SK-N-SH treated with all-trans-retinoic acid at 6 μM for 48 hours (cell line): ENCODE measurements at regions not wholly inside any gene's neighbourhood (a gene's known extent, or its start where the extent isn't known, plus 50 kb on each side); places are given as distances from the start of the nearest gene placed in this dataset.

ENCODE experiments used
- ARNTL ChIP-seq: fragments of 450-650 bp; formaldehyde crosslinking; IDR thresholded peaks from 2 replicates; pipeline ENCODE4 v1.5.0; 2020; ENCODE audit warnings: low read depth, mild to moderate bottlenecking, moderate library complexity, borderline replicate concordance
- BACH2 ChIP-seq: fragments of 250-450 bp; sonication (Bioruptor Pico); IDR thresholded peaks from 2 replicates; pipeline ENCODE4 v1.9.0; 2021; ENCODE audit warnings: mild to moderate bottlenecking, borderline replicate concordance
- OSR1 ChIP-seq: fragments of 250-450 bp; sonication (Bioruptor Pico); IDR thresholded peaks from 2 replicates; pipeline ENCODE4 v1.8.0; 2022; ENCODE audit warnings: moderate library complexity, mild to moderate bottlenecking, inconsistent platforms
- PPARA ChIP-seq: fragments of 250-450 bp; sonication (Bioruptor Pico); IDR thresholded peaks from 2 replicates; pipeline ENCODE4 v1.5.0; 2020; ENCODE audit warnings: mild to moderate bottlenecking, borderline replicate concordance
- RARB ChIP-seq: fragments of 250-450 bp; sonication (Bioruptor Pico); IDR thresholded peaks from 2 replicates; pipeline ENCODE4 v1.8.0; 2021; ENCODE audit warnings: mild to moderate bottlenecking, moderate library complexity
- SNAI2 ChIP-seq: fragments of 250-450 bp; sonication (Bioruptor Pico); IDR thresholded peaks from 2 replicates; pipeline ENCODE4 v1.5.0; 2020; ENCODE audit warnings: mild to moderate bottlenecking, moderate library complexity
- TCF4 ChIP-seq: fragments of 250-450 bp; sonication (Bioruptor Pico); IDR thresholded peaks from 2 replicates; pipeline ENCODE4 v1.8.0; 2021; ENCODE audit warnings: mild to moderate bottlenecking, moderate library complexity, borderline replicate concordance
- ZNF565 ChIP-seq: fragments of 450-650 bp; formaldehyde crosslinking; conservative IDR thresholded peaks from 2 replicates; pipeline ENCODE4 v1.5.0; 2020; ENCODE audit warnings: low read depth, mild to moderate bottlenecking, moderate library complexity
- ZNF8 ChIP-seq: fragments of 450-650 bp; formaldehyde crosslinking; IDR thresholded peaks from 2 replicates; pipeline ENCODE4 v1.5.0; 2020; ENCODE audit warnings: mild to moderate bottlenecking, moderate library complexity
- TF ChIP-seq, protein P1 (sequence below): fragments of 250-450 bp; sonication (Bioruptor Pico); IDR thresholded peaks from 2 replicates; pipeline ENCODE4 v1.5.0; 2020; ENCODE audit warnings: mild to moderate bottlenecking, moderate library complexity
- TF ChIP-seq, protein P2 (sequence below): fragments of 250-450 bp; sonication (Bioruptor Pico); IDR thresholded peaks from 2 replicates; pipeline ENCODE4 v1.5.1; 2020; ENCODE audit warnings: low read depth, mild to moderate bottlenecking, moderate library complexity

DNA sequence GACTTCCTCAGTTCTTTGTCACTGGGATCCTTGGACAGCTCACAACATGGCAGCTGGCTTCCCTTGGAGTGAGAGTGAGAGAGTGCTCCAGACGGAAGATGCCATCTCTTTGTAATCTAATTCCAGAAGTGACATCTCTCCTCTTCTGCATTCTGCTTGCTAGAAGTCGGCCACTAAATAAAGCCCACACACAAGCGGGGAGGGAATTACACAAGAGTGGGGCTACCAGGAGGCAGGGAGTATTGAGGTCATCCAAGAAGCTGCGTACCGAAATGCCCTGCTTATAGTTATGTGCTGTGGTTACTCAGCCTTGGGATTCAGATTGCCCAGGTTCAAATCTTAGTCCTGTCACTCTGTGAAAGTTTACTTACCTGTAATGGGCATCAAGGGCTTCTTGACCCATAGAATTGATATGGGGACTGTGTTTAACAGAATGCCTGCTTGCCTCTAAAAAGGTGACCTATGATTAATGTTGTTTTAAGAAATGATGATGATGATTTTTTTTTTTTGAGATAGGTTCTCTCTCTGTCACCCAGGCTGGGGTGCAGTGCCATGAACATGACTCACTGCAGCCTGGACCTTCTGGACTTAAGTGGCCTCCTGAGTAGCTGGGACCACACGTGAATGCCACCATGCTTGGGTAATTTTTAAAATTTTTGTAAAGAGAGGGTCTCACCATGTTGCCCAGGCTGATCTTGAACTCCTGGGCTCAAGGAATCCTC is 120.9 kb upstream of the HS3ST2 start:
- no peak for TF ChIP-seq ZNF565 (CRISPR knock-in tag)
- no peak for TF ChIP-seq RARB
- no peak for TF ChIP-seq ARNTL (CRISPR knock-in tag)
- no peak for TF ChIP-seq BACH2 (CRISPR knock-in tag)
- TF ChIP-seq SNAI2 (CRISPR knock-in tag), result no peak
- TF ChIP-seq ZNF8, result no peak
- TF ChIP-seq, protein P1, sequence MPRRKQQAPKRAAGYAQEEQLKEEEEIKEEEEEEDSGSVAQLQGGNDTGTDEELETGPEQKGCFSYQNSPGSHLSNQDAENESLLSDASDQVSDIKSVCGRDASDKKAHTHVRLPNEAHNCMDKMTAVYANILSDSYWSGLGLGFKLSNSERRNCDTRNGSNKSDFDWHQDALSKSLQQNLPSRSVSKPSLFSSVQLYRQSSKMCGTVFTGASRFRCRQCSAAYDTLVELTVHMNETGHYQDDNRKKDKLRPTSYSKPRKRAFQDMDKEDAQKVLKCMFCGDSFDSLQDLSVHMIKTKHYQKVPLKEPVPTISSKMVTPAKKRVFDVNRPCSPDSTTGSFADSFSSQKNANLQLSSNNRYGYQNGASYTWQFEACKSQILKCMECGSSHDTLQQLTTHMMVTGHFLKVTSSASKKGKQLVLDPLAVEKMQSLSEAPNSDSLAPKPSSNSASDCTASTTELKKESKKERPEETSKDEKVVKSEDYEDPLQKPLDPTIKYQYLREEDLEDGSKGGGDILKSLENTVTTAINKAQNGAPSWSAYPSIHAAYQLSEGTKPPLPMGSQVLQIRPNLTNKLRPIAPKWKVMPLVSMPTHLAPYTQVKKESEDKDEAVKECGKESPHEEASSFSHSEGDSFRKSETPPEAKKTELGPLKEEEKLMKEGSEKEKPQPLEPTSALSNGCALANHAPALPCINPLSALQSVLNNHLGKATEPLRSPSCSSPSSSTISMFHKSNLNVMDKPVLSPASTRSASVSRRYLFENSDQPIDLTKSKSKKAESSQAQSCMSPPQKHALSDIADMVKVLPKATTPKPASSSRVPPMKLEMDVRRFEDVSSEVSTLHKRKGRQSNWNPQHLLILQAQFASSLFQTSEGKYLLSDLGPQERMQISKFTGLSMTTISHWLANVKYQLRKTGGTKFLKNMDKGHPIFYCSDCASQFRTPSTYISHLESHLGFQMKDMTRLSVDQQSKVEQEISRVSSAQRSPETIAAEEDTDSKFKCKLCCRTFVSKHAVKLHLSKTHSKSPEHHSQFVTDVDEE (CRISPR knock-in tag), result no peak
- TF ChIP-seq, protein P2, sequence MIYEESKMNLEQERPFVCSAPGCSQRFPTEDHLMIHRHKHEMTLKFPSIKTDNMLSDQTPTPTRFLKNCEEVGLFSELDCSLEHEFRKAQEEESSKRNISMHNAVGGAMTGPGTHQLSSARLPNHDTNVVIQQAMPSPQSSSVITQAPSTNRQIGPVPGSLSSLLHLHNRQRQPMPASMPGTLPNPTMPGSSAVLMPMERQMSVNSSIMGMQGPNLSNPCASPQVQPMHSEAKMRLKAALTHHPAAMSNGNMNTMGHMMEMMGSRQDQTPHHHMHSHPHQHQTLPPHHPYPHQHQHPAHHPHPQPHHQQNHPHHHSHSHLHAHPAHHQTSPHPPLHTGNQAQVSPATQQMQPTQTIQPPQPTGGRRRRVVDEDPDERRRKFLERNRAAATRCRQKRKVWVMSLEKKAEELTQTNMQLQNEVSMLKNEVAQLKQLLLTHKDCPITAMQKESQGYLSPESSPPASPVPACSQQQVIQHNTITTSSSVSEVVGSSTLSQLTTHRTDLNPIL, result no peak
- no peak for TF ChIP-seq PPARA (CRISPR knock-in tag)
- no peak for TF ChIP-seq TCF4
- no peak for TF ChIP-seq OSR1 (CRISPR knock-in tag)
